GM18870 (cell line): ENCODE measurements at regions not wholly inside any gene's neighbourhood (a gene's known extent, or its start where the extent isn't known, plus 50 kb on each side); places are given as distances from the start of the nearest gene placed in this dataset.
"Not testable (repeated sequence)": the region's sequence is repeated elsewhere in the genome, so short reads cannot be mapped to it uniquely, and the experiment has no call there.

Experiments used
- ATAC-seq: cut with Tn5 transposase; IDR thresholded peaks from one replicate; pipeline ENCODE4 v1.9.1; 2021; ENCODE audit warnings: moderate library complexity; ENCODE audit not compliant: unreplicated experiment

DNA sequence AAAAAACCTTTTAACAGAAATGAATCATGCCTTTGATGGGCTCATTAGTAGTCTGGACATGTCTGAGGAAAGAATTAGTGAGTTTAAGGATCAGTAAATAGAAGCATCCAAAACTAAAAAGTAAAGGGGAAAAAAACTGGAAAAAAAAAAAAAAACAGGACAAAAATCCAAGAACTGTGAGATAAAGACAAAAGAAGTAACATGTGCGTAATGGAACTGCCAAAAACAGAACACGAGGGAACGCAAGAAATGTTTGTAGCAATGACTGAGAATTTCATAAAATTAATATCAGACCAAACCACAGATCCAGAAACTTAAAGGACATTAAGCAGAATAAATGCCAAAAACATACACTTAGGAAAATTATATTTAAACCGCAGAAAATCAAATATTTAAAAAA, 77.4 kb downstream of the MS4A13 start:
- ATAC-seq: no peak

DNA sequence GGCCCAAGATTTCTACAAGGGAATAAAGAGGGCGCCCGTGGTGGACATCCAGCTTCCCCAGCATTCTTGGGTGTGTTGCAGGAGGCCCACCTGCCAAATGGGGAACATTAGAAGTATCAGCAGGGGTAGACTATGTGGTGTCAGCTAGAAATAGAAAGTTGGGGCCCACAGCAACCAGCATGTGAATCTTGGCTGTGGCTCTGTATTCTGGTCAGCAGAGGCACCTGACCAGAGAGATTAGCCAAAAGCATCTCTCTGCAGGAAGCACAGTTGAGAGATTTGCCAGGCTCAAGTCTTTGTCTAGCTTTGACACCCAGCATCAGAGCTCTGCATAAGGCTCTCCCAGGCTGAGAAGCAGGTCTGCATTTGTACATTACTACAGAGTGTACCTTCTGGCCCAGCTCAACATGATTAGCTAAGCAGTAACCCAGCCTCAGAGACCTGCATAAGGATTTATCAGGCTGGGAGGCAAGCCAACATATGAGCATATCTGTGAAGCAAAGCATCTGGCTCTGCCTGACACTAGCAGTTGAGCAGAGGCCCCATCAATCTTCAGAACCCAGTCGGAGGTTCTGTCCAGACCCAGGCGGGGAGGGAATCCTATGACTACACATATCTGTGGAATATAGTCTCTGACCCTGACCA, 79.9 kb downstream of the MS4A13 start:
- ATAC-seq: no peak

DNA sequence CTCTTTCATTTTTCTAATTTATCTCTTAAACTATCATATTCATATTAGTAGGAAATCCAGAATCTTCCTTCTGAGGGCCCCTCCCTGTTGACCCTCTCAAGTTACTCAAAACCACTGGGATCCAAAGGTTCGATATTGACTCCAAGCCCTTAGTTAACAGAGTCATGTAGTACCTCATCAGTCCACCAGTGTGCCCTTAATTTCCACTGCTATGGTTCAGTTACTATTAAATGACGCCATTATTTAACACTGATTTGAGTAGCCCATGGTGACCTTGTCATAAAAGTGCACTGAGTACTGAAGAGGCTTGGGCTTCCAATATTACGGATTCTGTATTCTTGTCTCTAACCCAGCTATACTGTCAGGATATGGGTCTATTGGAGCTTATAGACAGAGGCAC, 91.9 kb upstream of the MS4A8 start:
- ATAC-seq: no peak

DNA sequence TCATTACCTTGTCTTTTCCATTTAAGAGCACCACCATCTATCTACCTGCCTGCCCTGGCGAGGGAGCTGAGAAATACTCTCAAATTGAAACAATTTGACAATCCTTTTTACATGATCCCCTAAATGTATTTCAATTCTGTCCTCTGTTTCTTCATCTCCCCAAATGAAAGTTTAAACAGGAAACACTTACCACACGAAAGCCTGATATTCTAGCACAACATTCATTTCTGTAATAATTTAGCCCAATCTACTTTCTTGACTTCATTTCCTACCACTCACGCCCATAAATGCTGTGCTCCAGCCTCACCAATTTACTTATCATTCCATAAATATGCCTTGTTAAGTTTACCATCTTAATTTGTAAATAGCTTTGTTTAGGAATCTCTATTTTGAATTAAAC, 89.8 kb upstream of the MS4A8 start:
- no peak for ATAC-seq

DNA sequence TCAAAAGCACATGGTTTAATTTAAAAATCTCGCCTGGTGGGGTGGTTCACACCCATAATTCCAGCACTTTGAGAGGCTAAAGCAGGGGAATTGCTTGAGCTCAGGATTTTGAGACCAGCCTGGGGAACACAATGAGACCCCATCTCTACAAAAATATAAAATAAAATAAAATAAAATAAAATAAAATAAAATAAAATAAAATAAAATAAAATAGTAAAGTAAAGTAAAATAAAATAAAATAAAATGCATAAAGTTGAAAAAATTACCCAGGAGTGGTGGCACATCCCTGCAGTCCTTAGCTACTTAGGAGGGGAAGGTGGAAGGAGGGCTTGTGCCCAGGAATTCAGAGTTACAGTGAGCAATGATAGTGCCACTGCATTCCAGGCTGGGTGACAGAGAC, 88.7 kb upstream of the MS4A8 start:
- ATAC-seq: no peak

DNA sequence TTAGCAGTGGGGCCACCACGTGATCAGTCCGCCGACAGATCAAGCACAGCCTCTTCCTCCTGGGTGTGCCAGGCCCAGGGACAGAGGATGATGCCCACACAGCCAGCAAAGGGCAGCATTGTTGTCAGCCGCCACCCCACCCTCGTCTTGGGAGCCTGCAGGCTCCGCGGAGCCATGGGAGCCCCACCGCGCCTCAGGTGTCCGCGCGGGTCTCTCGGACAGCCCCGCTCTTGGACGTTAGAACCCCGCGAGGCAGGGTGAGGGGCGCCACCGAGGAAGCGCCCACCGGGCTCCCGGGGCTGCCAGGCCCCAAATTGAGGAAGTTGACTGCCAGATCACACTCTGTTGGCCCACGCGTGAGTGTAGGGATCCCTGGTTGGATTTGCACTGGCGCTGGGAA, 83.9 kb upstream of the MS4A8 start:
- no peak for ATAC-seq

DNA sequence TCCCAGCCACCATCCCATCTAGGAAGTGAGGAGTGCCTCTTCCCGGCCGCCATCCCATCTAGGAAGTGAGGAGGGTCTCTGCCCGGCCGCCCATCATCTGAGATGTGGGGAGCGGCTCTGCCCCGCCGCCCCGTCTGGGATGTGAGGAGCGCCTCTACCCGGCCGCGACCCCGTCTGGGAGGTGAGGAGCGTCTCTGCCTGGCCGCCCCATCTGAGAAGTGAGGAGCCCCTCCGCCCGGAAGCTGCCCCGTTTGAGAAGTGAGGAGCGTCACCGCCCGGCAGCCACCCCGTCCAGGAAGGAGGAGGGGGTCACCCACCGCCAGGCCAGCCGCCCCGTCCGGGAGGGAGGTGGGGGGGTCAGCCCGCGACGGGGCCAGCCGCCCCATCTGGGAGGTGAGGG, 77.5 kb upstream of the MS4A8 start:
- not testable (repeated sequence) for ATAC-seq

DNA sequence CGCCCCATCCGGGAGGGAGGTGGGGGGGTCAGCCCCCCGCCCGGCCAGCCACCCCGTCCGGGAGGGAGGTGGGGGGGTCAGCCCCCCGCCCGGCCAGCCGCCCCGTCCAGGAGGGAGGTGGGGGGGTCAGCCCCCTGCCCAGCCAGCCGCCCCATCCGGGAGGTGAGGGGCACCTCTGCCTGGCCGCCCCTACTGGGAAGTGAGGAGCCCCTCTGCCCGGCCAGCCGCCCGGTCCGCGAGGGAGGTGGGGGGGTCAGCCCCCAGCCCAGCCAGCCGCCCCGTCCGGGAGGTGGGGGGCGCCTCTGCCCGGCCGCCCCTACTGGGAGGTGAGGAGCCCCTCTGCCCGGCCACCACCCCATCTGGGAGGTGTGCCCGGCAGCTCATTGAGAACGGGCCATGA, 76.6 kb upstream of the MS4A8 start:
- ATAC-seq: not testable (repeated sequence)

DNA sequence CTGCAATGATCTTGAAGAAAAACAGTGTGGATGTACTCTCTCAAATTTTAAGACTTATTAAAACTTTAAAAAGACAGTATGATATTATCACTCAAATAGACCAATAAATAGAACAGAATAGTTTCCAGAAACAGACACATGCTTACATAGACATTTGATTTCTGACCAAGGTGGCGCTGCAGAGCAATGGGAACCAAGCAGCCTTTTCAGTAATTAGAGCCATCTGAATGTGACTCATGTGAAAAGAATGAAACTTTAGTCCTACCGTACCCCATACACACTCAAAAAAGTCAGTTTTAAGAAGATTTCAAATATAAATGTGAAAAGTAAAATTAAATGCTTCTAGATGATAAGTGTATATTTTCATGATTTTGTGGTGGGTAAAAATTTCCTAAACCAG, 74.2 kb upstream of the MS4A8 start:
- no peak for ATAC-seq

DNA sequence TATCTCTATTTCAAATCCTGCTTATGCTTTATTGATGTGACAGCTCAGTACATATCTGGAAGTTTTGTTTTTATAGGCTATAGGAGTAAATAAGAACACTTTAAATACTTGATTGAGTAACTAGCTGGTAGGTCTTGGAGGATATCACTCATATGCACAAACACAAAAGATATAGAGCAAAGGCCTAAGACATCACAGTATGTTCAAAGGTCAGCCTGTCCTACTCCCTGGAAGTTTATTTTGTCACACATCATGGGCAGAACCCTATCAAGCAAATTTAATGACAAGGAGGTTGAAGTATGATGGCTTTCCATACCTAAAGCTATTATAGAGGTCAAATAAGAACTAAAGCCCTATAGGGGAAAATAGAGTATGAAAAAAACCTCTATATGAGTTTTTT, 70.0 kb upstream of the MS4A8 start:
- ATAC-seq: no peak

DNA sequence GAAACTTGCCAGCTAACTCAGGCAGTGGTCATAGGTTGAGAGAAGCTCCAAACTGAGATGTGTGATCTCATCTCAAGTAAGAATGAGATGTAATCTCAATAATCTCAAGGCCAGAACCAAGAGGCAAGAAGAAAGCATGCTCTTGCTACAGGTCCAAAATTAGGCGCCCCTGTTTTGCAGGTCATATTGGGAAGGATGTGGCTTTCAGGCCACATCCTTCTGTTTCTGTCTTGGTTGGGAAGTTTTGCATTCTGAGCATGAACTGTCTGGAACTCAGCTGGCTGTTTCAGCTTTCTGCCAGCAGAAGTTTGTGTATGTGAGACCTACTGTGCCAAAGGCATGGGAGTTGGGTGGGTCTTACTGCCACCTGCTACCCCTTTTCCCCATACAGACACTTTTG, 67.5 kb upstream of the MS4A8 start:
- ATAC-seq: no peak

DNA sequence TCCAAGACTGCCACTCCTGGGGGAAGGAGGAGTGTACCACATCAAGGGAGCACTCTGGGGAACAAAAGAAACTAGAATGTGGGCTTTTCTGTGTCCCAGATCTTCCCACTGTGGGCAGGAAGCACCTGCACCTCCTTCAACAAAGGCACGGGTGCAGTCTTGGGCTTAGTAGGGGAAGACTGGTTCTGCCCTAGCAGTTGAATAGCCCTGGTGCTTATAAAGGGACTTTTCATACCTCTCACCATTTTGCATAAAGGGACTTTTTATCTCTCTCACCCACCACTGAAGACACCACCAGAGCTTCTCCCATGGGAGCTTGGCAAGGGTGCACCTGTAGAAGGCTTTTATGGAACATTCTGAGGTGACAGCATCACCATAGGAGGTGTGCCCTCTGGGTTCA, 65.8 kb upstream of the MS4A8 start:
- ATAC-seq: peak; percentile 68

DNA sequence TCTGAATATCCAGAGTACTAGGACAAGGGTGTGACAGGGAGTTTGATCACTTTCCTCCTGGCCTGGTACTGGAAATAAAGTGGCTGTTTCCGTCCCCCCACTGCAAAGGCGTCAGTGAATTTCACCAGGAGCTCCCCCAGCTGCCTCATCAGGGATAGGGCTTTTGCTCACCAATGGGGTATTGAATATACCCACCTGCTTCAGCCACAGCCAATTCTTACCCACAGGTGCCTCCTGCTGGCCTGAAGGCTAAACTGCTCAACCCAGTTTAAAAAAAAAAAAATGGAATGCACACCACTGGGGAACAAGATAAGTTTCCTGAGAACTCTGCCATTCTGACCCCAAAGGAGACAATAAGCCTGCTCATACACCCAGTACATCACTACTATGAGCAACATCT, 65.3 kb upstream of the MS4A8 start:
- ATAC-seq: peak; percentile 17

DNA sequence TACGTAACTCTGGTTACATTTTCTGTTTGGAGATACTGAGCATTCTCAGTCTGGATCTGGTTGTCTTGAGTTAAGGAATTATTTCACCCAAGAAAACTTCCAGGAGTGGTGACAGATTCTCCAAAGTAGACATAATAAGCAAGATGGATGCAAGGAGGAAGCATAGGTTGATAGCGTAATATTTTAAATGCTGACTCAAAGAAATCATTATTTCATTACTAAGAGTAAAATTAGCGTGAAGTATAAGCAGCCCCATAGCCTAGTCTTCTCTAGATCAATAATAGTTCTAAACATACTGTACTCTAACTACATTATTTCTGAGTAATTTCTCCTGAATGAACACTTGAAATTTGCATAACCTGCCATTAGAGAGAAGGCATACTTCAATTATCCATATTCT, 57.5 kb upstream of the MS4A8 start:
- no peak for ATAC-seq

DNA sequence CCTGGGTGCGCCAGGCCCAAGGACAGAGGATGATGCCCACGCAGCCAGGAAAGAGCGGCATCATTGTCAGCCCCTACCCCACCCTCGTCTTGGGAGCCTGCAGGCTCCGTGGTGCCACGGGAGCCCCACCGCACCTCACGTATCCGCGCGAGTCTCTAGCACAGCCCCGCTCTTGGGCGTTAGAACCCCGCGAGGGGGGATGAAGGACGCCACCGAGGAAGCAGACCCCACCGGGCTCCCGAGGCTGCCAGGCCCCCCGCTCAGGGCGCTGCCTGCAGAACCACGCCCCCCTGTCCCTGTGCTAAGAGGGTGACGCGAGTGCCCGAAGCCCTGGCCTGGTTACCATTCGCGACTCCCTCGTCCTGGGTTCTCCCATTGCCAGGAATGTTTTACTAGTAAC, 52.3 kb upstream of the MS4A8 start:
- ATAC-seq: no peak
